ENCODE measurements at regions not wholly inside any gene's neighbourhood (a gene's known extent, or its start where the extent isn't known, plus 50 kb on each side); places are given as distances from the start of the nearest gene placed in this dataset.

- H3K27me3 Mint-ChIP-seq (ENCODE audit: unreplicated experiment) = no peaks in the 10 kb centered on the region
- CTCF ChIA-PET = no interaction called here
- BruUV-seq (replicated peaks) = no TSS peak
- no peak overlapping the region for H3K27ac Mint-ChIP-seq (ENCODE audit: unreplicated experiment)
- H3K4me3 Mint-ChIP-seq (ENCODE audit: low read depth, unreplicated experiment) = no peak overlapping the region
- DNase-seq = no peak
- H3K4me1 Mint-ChIP-seq (ENCODE audit: low read depth, unreplicated experiment) = no peaks in the 10 kb centered on the region
- intact Hi-C loops (cut with micrococcal nuclease; ENCODE audit: unreplicated experiment) = no loop called here
- H3K9me3 Mint-ChIP-seq (ENCODE audit: low read depth, unreplicated experiment) = no peaks in the 10 kb centered on the region
- no peak for TF ChIP-seq CTCF (IDR thresholded peaks at IDR 0.05; ENCODE audit: unreplicated experiment)
- H3K36me3 Mint-ChIP-seq (ENCODE audit: insufficient read depth, unreplicated experiment) = no peaks in the 10 kb centered on the region
Observed at GRCh38 chr4:166491635-166492034, 618.6 kb downstream of the TLL1 start.

GRCh38 chr4:166493924-166494345 lies 620.9 kb downstream of the TLL1 start:
- CTCF ChIA-PET = no interaction called here
- no TSS peak for BruUV-seq (replicated peaks)
- Mint-ChIP-seq H3K9me3 (ENCODE audit: low read depth, unreplicated experiment) (no peaks in the 10 kb centered on the region), H3K4me1 (ENCODE audit: low read depth, unreplicated experiment) (no peaks in the 10 kb centered on the region), H3K27ac (ENCODE audit: unreplicated experiment) (no peak overlapping the region), H3K27me3 (ENCODE audit: unreplicated experiment) (no peaks in the 10 kb centered on the region), H3K4me3 (ENCODE audit: low read depth, unreplicated experiment) (no peak overlapping the region), H3K36me3 (ENCODE audit: insufficient read depth, unreplicated experiment) (no peaks in the 10 kb centered on the region)
- intact Hi-C loops (cut with micrococcal nuclease; ENCODE audit: unreplicated experiment) = no loop called here
- no peak for TF ChIP-seq CTCF (IDR thresholded peaks at IDR 0.05; ENCODE audit: unreplicated experiment)
- no peak for DNase-seq

DNA sequence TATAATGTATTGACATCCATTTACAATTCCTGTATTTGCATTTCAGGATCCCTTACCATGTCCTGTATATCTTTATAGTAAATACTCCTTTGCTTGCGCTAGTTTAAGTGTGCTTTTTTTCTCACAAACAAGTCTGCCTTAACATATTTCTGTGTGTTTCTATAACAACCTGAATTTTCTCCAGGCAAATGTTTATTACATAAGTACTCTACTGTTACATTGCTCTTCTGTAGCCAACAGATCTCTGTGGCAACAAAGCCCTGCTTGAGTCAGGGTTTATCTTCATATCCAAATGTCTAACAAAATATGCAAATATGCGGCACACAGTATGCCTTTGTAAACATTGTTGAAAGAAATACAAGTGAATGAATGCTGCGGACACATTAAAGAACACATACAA lies 625.5 kb downstream of the TLL1 start:
- no peak overlapping the region for H3K4me3 Mint-ChIP-seq (ENCODE audit: low read depth, unreplicated experiment)
- no peaks in the 10 kb centered on the region for H3K27me3 Mint-ChIP-seq (ENCODE audit: unreplicated experiment)
- intact Hi-C loops (cut with micrococcal nuclease; ENCODE audit: unreplicated experiment) = no loop called here
- no TSS peak for BruUV-seq (replicated peaks)
- H3K27ac Mint-ChIP-seq (ENCODE audit: unreplicated experiment) = no peak overlapping the region
- H3K4me1 Mint-ChIP-seq (ENCODE audit: low read depth, unreplicated experiment) = no peaks in the 10 kb centered on the region
- DNase-seq = no peak
- H3K9me3 Mint-ChIP-seq (ENCODE audit: low read depth, unreplicated experiment) = peaks cover 5% of the 10 kb centered on the region
- TF ChIP-seq CTCF (IDR thresholded peaks at IDR 0.05; ENCODE audit: unreplicated experiment) = no peak
- CTCF ChIA-PET = no interaction called here
- H3K36me3 Mint-ChIP-seq (ENCODE audit: insufficient read depth, unreplicated experiment) = no peaks in the 10 kb centered on the region

GRCh38 chr4:166499820-166500219 lies 626.8 kb downstream of the TLL1 start:
- no peak overlapping the region for H3K4me3 Mint-ChIP-seq (ENCODE audit: low read depth, unreplicated experiment)
- CTCF ChIA-PET = no interaction called here
- no peaks in the 10 kb centered on the region for H3K27me3 Mint-ChIP-seq (ENCODE audit: unreplicated experiment)
- H3K36me3 Mint-ChIP-seq (ENCODE audit: insufficient read depth, unreplicated experiment) = no peaks in the 10 kb centered on the region
- H3K27ac Mint-ChIP-seq (ENCODE audit: unreplicated experiment) = no peak overlapping the region
- intact Hi-C loops (cut with micrococcal nuclease; ENCODE audit: unreplicated experiment) = no loop called here
- TF ChIP-seq CTCF (IDR thresholded peaks at IDR 0.05; ENCODE audit: unreplicated experiment) = no peak
- BruUV-seq (replicated peaks) = no TSS peak
- H3K9me3 Mint-ChIP-seq (ENCODE audit: low read depth, unreplicated experiment) = peaks cover 5% of the 10 kb centered on the region
- no peaks in the 10 kb centered on the region for H3K4me1 Mint-ChIP-seq (ENCODE audit: low read depth, unreplicated experiment)
- no peak for DNase-seq

DNA sequence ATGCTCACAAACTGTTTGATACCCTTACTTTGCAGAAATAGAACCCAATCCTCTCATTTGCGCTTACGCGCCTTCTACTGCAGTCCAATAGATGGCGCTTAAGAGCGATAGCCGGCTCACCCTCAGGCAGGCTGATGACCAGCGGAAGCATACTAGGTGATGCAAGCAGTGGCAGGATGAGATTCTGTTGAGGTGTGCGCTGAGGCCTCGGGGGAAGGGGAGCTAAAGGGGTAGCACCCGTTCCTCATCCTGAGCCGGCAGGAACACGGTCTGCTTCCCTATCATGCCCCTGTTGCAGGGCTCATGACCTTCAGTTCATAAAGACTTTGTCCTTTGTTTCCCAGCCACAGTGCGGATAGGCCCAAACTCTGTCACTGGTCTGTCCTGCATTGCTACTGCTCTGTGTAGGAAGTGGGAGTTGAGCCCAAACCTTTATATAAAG lies 628.9 kb downstream of the TLL1 start:
- no peak for TF ChIP-seq CTCF (IDR thresholded peaks at IDR 0.05; ENCODE audit: unreplicated experiment)
- CTCF ChIA-PET = no interaction called here
- no peak overlapping the region for H3K4me3 Mint-ChIP-seq (ENCODE audit: low read depth, unreplicated experiment)
- intact Hi-C loops (cut with micrococcal nuclease; ENCODE audit: unreplicated experiment) = no loop called here
- H3K4me1 Mint-ChIP-seq (ENCODE audit: low read depth, unreplicated experiment) = no peaks in the 10 kb centered on the region
- peaks cover 5% of the 10 kb centered on the region for H3K9me3 Mint-ChIP-seq (ENCODE audit: low read depth, unreplicated experiment)
- DNase-seq = no peak
- BruUV-seq (replicated peaks) = no TSS peak
- H3K27ac Mint-ChIP-seq (ENCODE audit: unreplicated experiment) = no peak overlapping the region
- no peaks in the 10 kb centered on the region for H3K27me3 Mint-ChIP-seq (ENCODE audit: unreplicated experiment)
- no peaks in the 10 kb centered on the region for H3K36me3 Mint-ChIP-seq (ENCODE audit: insufficient read depth, unreplicated experiment)

All from Calu3 (cell line).